Neural progenitor cell (in vitro differentiated cells): ENCODE measurements at regions not wholly inside any gene's neighbourhood (a gene's known extent, or its start where the extent isn't known, plus 50 kb on each side); places are given as distances from the start of the nearest gene placed in this dataset.

Experiments
- DNase-seq: peaks from one replicate; pipeline ENCODE4 v3.0.0-alpha.2; 2016; ENCODE audit warnings: low spot score
- H2AFZ ChIP-seq: fragments of 200-600 bp; sonication (generic); replicated peaks from 2 replicates; pipeline ENCODE4 v1.6.1; 2016; ENCODE audit warnings: antibody characterized with exemption
- H3F3A ChIP-seq: fragments of 200-600 bp; sonication (generic); 2 replicates; pipeline ENCODE4 v1.6.1; 2016; ENCODE audit warnings: antibody characterized with exemption, low read depth
- H3K27ac ChIP-seq: fragments of 200-600 bp; sonication (generic); 2 replicates; pipeline ENCODE4 v1.5.1; 2016; ENCODE audit warnings: mild to moderate bottlenecking
- H3K27me3 ChIP-seq: fragments of 200-600 bp; sonication (generic); 2 replicates; pipeline ENCODE4 v1.6.1; 2016; ENCODE audit warnings: mild to moderate bottlenecking, moderate library complexity
- H3K36me3 ChIP-seq: fragments of 200-600 bp; sonication (generic); 2 replicates; pipeline ENCODE4 v1.5.1; 2016
- H3K4me1 ChIP-seq: fragments of 200-600 bp; sonication (generic); 2 replicates; pipeline ENCODE4 v1.6.1; 2016; ENCODE audit warnings: mixed run types
- H3K4me2 ChIP-seq: fragments of 200-600 bp; sonication (generic); 2 replicates; pipeline ENCODE4 v1.6.1; 2016
- H3K4me3 ChIP-seq: fragments of 200-600 bp; sonication (generic); 2 replicates; pipeline ENCODE4 v1.5.1; 2016
- H3K79me2 ChIP-seq: fragments of 200-600 bp; sonication (generic); 2 replicates; pipeline ENCODE4 v1.6.1; 2016; ENCODE audit warnings: low read depth
- H3K9ac ChIP-seq: fragments of 200-600 bp; sonication (generic); 2 replicates; pipeline ENCODE4 v1.6.1; 2016
- H3K9me3 ChIP-seq: fragments of 200-600 bp; sonication (generic); 2 replicates; pipeline ENCODE4 v1.5.1; 2016; ENCODE audit warnings: low read depth
- H4K20me1 ChIP-seq: fragments of 200-600 bp; sonication (generic); 2 replicates; pipeline ENCODE4 v1.6.1; 2016; ENCODE audit warnings: low read depth
- H3K27ac Mint-ChIP-seq: 3 replicates; pipeline ENCODE4 v1.8.0; 2021; ENCODE audit warnings: mixed read lengths
- H3K27me3 Mint-ChIP-seq: 2 replicates; pipeline ENCODE4 v1.8.0; 2022; ENCODE audit warnings: low read depth, mild to moderate bottlenecking, inconsistent platforms, moderate library complexity, mixed read lengths; ENCODE audit not compliant: insufficient read depth
- H3K36me3 Mint-ChIP-seq: 3 replicates; pipeline ENCODE4 v1.8.0; 2021; ENCODE audit warnings: mixed read lengths
- H3K4me1 Mint-ChIP-seq: 3 replicates; pipeline ENCODE4 v1.8.0; 2021; ENCODE audit warnings: mixed read lengths
- H3K4me3 Mint-ChIP-seq: 3 replicates; pipeline ENCODE4 v1.8.0; 2021; ENCODE audit warnings: mild to moderate bottlenecking, moderate library complexity, mixed read lengths
- H3K9me3 Mint-ChIP-seq: 3 replicates; pipeline ENCODE4 v1.8.0; 2020; ENCODE audit warnings: mixed read lengths
- EZH2 ChIP-seq: fragments of 200-600 bp; sonication (generic); IDR thresholded peaks from 2 replicates; pipeline ENCODE4 v1.6.1; 2017; ENCODE audit warnings: antibody characterized with exemption, mild to moderate bottlenecking, moderate library complexity
- EZH2phosphoT487 ChIP-seq: fragments of 200-600 bp; sonication (generic); IDR thresholded peaks from 2 replicates; pipeline ENCODE4 v1.6.1; 2017; ENCODE audit warnings: antibody characterized with exemption
- TF ChIP-seq, protein P1 (sequence below): fragments of 200-600 bp; sonication (generic); IDR thresholded peaks from 2 replicates; pipeline ENCODE4 v1.5.1; 2017; ENCODE audit warnings: antibody characterized with exemption, mild to moderate bottlenecking

DNA sequence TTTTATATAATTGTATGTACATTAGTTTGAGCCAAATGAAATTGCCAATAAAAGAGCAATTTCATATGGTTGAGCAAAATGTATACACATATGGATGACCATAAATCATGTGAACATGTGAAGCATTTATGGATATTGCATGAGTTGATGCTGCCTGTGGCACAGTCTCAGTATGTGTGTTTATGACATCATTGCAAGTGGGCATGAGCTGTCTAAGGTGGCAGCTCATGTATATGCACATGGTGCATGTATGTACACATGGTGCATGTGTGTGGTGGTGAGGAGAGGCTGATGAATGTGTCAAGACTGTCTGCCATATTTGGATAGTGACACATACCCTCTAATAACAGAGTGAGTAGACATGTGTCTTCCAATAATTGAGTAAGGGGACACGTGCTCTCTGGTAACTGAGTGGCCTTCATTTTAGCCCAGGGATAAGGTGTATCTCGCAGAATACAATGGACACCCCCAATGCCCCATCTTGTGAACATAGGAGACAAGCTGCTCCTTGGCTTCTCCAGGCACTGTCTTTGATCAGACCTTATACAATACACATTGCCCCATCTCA is 208.8 kb downstream of the DHX35 start:
- no peaks in the 10 kb centered on the region for H3K9me3 ChIP-seq
- no peak overlapping the region for H3K9ac ChIP-seq
- TF ChIP-seq EZH2 (no peak), EZH2phosphoT487 (no peak)
- TF ChIP-seq, protein P1, sequence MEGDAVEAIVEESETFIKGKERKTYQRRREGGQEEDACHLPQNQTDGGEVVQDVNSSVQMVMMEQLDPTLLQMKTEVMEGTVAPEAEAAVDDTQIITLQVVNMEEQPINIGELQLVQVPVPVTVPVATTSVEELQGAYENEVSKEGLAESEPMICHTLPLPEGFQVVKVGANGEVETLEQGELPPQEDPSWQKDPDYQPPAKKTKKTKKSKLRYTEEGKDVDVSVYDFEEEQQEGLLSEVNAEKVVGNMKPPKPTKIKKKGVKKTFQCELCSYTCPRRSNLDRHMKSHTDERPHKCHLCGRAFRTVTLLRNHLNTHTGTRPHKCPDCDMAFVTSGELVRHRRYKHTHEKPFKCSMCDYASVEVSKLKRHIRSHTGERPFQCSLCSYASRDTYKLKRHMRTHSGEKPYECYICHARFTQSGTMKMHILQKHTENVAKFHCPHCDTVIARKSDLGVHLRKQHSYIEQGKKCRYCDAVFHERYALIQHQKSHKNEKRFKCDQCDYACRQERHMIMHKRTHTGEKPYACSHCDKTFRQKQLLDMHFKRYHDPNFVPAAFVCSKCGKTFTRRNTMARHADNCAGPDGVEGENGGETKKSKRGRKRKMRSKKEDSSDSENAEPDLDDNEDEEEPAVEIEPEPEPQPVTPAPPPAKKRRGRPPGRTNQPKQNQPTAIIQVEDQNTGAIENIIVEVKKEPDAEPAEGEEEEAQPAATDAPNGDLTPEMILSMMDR: no peak
- peaks cover 3% of the 10 kb centered on the region for H3K27me3 Mint-ChIP-seq
- no peak overlapping the region for H3K4me3 Mint-ChIP-seq
- no peaks in the 10 kb centered on the region for H3F3A ChIP-seq
- no peaks in the 10 kb centered on the region for H3K36me3 ChIP-seq
- no peaks in the 10 kb centered on the region for H4K20me1 ChIP-seq
- no peaks in the 10 kb centered on the region for H3K9me3 Mint-ChIP-seq
- H3K4me1 ChIP-seq: no peaks in the 10 kb centered on the region
- no peaks in the 10 kb centered on the region for H3K27me3 ChIP-seq
- no peaks in the 10 kb centered on the region for H3K4me1 Mint-ChIP-seq
- no peak overlapping the region for H3K27ac ChIP-seq
- no peaks in the 10 kb centered on the region for H3K79me2 ChIP-seq
- no peaks in the 10 kb centered on the region for H3K36me3 Mint-ChIP-seq
- H3K27ac Mint-ChIP-seq: no peak overlapping the region
- H2AFZ ChIP-seq: no peak overlapping the region
- H3K4me3 ChIP-seq: no peak overlapping the region
- no peak overlapping the region for H3K4me2 ChIP-seq
- no peak for DNase-seq

DNA sequence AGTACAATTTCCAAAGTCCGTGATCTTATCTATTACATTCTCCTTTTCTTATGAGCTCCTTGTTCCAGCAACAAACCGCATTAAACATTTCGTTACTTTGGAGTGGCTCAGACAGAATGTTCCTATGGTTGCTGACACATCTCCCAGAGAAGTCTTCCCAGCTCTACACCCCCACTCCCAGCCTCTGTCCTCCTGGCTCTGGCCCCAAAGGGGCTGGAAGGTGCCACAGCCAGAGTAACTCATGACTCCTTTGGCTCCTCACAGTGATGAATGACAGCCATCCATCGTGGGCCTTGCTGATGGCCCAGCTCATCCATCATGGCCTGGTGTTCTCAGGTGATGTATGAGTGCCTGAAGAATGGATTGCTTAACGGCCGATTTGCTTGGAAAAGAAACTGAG is 203.0 kb downstream of the DHX35 start:
- no peaks in the 10 kb centered on the region for H3K27me3 Mint-ChIP-seq
- Histone ChIP-seq H3K27ac (no peak overlapping the region), H3K9ac (no peak overlapping the region), H3K9me3 (no peaks in the 10 kb centered on the region), H4K20me1 (no peaks in the 10 kb centered on the region), H2AFZ (no peak overlapping the region), H3K4me1 (no peaks in the 10 kb centered on the region), H3K36me3 (no peaks in the 10 kb centered on the region), H3K79me2 (no peaks in the 10 kb centered on the region), H3F3A (no peaks in the 10 kb centered on the region), H3K4me3 (no peak overlapping the region), H3K4me2 (no peak overlapping the region), H3K27me3 (no peaks in the 10 kb centered on the region)
- TF ChIP-seq EZH2 (no peak), EZH2phosphoT487 (no peak)
- TF ChIP-seq, protein P1: no peak
- DNase-seq: no peak
- H3K4me3 Mint-ChIP-seq: no peak overlapping the region
- H3K9me3 Mint-ChIP-seq: no peaks in the 10 kb centered on the region
- H3K27ac Mint-ChIP-seq: no peak overlapping the region
- H3K36me3 Mint-ChIP-seq: no peaks in the 10 kb centered on the region
- H3K4me1 Mint-ChIP-seq: no peaks in the 10 kb centered on the region

DNA sequence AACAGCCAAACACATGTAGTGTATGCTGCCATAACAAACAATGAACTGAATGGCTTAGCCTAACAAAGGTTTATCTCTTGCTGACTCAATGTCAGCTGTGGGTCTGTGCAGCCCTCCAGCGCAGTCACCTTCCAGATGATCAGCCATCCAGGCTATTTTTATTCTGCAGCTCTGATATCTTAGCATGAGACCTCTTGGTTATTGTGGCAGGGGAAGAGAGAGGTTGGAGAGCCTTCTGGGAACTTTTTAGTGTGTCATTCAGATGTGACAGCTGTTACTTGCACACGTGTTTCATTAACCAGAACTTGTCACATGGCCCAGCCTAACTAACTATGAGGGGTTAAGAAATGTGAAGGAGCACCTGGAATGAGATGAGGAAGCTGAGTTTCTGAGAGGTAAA is 202.5 kb downstream of the DHX35 start:
- Mint-ChIP-seq H3K9me3 (no peaks in the 10 kb centered on the region), H3K27ac (no peak overlapping the region), H3K4me1 (no peaks in the 10 kb centered on the region), H3K36me3 (no peaks in the 10 kb centered on the region), H3K27me3 (no peaks in the 10 kb centered on the region), H3K4me3 (no peak overlapping the region)
- Histone ChIP-seq H3K27me3 (no peaks in the 10 kb centered on the region), H3F3A (no peaks in the 10 kb centered on the region), H3K9me3 (no peaks in the 10 kb centered on the region), H3K36me3 (no peaks in the 10 kb centered on the region), H3K4me2 (no peak overlapping the region), H3K9ac (no peak overlapping the region), H3K27ac (no peak overlapping the region), H3K79me2 (no peaks in the 10 kb centered on the region), H3K4me3 (no peak overlapping the region), H4K20me1 (no peaks in the 10 kb centered on the region), H3K4me1 (no peaks in the 10 kb centered on the region), H2AFZ (no peak overlapping the region)
- DNase-seq: no peak
- no peak for TF ChIP-seq EZH2
- TF ChIP-seq EZH2phosphoT487: no peak
- TF ChIP-seq, protein P1: no peak
